Lower leg skin (tissue), 3 donors: ENCODE measurements at regions not wholly inside any gene's neighbourhood (a gene's known extent, or its start where the extent isn't known, plus 50 kb on each side); places are given as distances from the start of the nearest gene placed in this dataset.

Experiments used
- CTCF ChIP-seq, 3 donors: fragments of 450-650 bp; IDR thresholded peaks; one replicate each; pipeline ENCODE4 v1.5.1; 2016; ENCODE audit warnings: antibody characterized with exemption in 3 of 3, mild to moderate bottlenecking in 3 of 3, moderate library complexity in 2 of 3
- POLR2A ChIP-seq, 2 donors: fragments of 450-650 bp; IDR thresholded peaks; one replicate each; pipeline ENCODE4 v1.6.1; 2016 to 2017; ENCODE audit warnings: antibody characterized with exemption in 2 of 2, mild to moderate bottlenecking in 1 of 2, moderate library complexity in 1 of 2

GRCh38 chr7:121572615-121573014 lies 176.5 kb upstream of the FAM3C start:
- TF ChIP-seq CTCF (IDR thresholded peaks at IDR 0.05) = no peak
- TF ChIP-seq POLR2A (IDR thresholded peaks at IDR 0.05) = no peak
